DMS 273 treated with DMSO at 0.1 percent for 48 hours (cell line): ENCODE measurements at regions not wholly inside any gene's neighbourhood (a gene's known extent, or its start where the extent isn't known, plus 50 kb on each side); places are given as distances from the start of the nearest gene placed in this dataset.
A peak's percentile ranks its signal among the peaks of the same experiment; 100 is the strongest.

Experiments
- DNase-seq: peaks from one replicate; lab custom pipeline; 2025; lab: John Stamatoyannopoulos, UW

DNA sequence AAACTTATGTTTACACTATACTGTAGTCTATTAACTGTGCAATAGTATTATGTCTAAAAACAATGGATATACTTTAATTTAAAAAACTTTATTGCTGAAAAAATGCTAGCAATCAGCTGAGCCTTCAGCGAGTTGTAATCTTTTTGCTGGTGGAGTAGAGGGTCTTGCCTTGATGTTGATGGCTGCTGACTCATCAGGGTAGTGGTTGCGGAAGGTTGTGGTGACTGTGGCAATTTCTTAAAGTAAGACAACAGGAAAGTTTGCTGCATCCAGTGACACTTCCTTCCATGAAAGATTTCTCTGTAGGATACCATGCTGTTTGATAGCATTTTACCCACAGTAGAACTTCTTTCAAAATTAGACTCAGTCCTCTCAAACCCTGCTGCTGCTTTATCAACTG is 234.7 kb upstream of the CSF3R start:
- DNase-seq: no peak

DNA sequence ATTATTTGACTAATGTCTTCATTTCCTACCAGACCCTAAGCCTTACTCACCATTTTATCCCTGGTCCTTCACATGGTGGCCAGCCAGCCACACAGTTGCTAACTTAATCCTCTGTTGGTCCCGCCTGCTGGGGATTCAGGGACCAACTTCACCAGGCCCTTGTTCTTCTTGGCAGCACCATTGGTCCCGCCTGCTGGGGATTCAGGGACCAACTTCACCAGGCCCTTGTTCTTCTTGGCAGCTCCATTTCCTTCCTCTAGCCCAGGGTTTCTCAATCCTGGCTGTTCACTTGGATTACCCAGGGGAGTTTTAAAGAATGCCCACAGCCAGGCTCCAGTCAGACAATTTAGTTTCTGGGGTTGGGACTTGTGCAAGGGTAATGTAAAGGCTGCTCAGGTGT is 233.1 kb upstream of the CSF3R start:
- DNase-seq: no peak

DNA sequence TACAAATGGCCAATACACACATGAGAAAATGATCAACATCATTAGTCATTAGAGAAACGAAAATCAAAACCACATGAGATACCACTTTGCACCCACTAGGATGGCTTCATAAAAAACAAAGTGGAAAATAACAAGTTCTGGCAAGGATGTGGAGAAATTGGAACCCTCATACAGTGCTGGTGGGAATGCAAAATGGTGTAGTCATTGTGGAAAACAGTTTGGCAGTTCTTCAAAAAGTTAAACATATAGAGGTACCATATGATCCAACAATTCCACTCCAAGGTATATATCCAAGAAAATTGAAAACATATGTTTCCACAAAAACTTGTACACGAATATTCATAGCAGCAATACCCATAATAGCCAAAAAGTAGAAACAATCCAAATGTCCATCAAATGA is 231.6 kb upstream of the CSF3R start:
- no peak for DNase-seq

DNA sequence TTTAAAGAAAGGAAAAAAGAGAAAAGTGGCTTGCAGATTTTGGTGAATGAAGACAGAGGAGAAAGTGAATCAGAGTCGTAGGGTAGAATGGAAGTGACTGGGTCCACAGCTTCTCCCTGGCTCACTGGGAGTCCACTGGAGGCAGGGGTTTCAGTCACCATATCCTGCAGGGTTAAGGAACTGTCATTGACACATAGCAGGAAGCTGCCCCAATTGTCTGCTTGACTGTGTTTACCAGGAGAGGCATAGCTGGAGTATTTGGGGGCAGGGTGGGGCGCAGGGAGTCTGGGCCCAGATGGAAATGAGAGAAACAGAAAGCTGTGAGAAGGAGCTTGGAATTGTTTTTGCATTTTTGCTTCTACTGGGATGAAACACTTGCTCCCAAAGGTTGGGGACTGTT is 228.8 kb upstream of the CSF3R start:
- no peak for DNase-seq

DNA sequence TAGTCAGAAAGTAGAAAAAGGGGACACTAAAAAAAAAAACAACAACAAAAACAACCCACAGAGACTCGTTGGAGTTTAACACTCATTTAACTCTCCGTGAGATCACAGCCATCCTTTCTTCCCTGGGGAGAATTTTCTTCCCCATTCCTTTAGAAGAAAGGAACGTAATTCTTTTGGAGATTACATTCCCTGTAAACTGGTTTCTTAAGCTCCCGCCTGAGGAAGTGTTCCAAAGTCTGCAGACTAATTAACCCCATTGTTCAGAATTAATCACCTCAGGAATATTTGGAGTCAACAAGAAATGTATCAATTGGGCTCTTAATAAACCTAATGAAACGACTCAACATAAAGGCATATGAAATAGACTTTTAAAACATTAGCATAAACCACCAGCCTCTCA is 228.2 kb upstream of the CSF3R start:
- no peak for DNase-seq

DNA sequence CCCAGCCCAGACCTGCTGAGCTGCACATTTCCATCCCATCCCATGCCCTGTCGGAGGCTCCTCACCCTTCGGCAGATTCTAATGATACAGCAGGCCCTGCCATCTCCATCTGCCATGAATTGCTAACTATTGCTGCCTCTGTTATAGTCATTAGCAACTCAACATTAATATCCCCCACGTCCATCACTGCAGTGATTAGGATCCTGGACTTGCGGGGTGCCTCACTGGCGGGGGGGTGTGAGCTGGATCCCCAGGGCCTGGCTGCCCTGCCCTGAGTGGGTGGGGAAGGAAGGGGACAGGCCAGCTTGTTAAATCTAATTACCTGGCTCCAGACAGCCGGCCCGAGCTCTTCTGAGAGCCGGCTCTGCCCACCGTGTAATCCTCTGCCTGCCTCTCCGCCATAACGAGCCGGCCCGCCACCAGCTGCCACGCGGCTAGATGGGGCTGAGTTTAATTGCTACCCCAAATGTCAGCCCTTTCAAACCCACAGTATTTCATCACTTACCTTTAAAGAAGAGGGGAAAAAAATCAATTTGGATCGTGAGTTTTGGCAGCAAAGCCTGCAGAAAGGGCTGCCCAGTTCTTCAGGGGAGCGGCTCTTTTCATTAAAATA is 227.3 kb upstream of the CSF3R start:
- DNase-seq: peak; percentile 77

DNA sequence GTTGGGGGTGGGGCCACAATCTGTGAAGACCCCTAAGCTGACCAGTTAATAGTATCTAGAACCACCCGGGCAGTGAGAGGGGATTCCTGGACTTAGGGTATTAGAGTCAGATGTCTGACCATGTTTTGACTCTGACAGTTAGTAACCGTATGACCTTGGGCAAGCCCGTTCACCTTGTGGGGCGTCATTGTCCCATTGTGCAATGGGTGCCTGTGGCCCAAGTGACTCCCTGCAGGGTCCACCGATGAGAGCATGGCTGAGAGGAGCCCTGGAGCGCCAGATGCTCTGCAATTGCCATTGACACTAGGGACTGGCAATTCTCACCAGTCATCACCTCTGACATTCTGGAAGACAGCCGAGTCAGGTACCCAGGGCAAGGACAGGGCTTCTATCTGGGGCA is 225.9 kb upstream of the CSF3R start:
- DNase-seq: no peak

DNA sequence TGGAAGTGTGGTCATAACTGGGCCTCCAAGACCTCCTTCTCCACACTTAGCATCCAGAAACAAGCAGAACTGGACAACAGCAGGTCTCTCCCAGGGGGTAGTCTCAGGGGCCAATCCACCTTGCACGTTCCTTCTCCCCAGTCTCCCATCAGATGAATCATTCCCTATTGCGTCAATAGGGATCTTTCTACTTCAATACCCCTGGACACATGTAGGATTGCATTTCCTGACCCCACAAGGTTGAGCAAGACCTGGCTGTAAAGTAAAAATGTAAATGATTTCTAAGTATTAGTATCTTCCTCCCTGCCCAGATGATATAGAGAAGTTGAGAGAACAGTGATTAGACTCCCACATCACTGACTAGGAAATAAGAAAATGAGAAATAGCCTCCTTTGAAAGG is 224.5 kb upstream of the CSF3R start:
- DNase-seq: no peak

DNA sequence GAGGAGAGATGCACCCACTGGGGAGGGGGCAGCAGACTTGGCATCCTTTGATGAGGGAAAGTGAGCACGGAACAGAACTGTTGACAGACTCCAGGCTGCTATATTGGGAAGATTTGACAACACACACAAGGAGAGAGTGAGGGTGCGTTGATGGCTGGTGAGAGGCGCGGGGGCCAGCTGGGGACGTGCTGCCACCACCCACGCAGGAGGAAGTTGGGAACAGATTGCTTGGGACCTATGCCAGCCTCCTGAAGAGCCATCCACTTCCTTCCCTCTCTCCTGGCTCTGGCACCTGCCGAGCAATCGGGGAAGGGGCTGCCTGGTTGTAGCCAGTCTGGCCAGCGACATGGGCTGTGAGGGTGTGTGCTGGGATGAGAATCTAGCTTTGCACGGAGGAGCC is 223.7 kb upstream of the CSF3R start:
- peak; percentile 51 for DNase-seq

DNA sequence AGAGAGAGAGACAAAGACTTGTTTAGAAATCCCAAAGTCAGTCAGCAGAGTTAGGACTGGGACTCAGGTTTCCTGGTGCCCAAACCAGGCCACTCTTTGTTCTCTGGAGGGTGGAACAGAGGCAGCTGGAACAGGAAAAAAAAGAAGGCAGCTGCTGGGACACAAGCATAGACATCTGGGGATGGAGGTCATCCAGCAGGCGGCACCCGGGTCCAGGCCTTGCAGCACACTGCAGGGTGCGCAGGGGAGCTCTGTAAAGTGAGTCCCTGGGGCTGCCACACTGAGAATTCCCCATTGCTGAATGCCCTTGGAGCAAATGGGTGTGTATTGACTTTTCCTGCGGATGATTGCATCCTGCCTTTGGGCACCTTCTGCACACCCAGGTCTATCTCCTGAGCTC is 222.9 kb upstream of the CSF3R start:
- peak; percentile 64 for DNase-seq

DNA sequence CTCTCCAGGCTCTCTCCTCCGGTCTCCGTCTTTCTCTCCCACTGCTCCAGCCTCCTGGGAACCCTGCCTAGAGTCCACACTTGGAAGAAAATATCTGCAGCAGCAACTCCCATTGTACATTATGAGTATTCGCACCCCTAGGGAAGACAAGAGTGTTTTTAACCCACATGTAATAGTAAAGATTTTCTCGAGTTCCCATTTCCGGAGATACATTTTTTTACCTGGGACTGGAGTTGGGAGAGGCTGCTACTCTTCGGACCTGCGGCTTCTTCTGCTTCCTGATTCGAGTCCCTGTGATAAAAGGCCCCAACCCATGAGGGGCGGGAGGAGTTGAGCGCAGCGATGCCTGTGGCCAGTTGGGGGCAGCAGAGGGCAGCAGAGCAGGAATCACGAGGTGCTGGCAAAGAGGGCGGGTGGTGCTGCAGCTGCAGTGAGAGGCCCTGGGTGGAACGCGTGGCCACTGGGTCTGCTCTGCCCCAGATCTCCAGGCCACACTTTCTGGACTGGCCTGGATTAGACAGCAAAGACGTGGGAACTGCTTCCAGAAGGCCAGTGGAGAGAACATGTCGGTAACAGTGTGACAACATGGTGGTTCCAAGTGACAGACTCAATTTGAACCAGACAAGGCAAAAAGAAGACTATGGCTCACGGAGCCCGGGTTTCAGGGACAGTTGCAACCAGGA is 221.0 kb upstream of the CSF3R start:
- DNase-seq: peak; percentile 63

DNA sequence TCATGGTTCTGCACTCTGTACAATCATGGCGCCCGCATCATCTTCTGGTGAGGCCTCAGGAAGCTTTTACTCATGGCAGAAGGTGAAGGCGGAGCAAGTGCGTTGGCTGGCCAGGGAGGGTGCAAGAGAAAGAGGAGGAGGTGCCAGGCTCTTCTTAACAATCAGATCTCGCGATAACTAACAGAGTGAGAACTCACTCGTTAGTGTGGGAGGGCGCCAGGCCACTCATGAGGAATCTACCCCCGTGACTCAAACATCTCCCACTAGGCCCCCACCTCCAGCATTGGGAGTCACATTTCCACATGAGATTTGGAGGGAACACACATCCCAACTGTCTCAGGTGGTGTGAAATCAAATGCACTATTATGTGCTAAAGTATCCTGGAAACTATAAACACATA is 220.2 kb upstream of the CSF3R start:
- DNase-seq: no peak

DNA sequence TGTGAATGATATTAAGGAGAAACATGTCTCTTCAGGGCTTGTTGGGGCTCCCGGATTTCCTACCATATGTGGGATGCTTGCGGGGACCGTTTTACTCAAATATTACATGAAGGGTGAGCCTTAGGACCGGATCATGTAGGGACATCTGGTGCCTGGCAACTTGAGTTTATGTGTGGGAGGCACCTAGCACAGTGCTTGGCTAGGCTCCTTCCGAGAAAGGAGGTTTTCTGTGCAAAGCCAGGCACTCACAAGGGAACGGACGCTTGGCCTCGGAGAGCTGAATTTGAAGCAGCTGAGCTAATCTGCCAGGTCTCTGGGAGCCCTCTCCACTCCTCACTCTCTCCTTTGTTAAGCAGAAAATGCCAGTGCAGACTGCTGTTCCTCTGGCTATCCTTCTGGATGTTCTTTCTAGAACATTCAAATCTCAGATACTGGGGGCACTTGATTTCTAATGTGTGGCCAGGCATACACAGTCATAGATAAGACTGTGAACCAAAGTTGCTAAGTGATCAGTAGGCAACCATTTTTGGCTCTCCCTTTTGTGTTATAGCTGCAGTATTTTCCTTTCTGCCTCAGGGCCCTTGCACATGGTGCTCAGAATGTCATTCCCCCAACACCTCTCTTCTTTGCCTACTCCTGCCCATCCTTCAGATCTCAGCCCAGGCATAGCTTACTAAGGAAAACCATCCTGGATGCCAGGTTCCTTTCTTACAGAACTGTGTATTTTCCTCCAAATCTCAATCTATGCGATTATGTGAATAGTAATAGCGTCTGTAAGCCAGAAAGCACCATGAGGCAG is 216.6 kb upstream of the CSF3R start:
- peak; percentile 57 for DNase-seq

DNA sequence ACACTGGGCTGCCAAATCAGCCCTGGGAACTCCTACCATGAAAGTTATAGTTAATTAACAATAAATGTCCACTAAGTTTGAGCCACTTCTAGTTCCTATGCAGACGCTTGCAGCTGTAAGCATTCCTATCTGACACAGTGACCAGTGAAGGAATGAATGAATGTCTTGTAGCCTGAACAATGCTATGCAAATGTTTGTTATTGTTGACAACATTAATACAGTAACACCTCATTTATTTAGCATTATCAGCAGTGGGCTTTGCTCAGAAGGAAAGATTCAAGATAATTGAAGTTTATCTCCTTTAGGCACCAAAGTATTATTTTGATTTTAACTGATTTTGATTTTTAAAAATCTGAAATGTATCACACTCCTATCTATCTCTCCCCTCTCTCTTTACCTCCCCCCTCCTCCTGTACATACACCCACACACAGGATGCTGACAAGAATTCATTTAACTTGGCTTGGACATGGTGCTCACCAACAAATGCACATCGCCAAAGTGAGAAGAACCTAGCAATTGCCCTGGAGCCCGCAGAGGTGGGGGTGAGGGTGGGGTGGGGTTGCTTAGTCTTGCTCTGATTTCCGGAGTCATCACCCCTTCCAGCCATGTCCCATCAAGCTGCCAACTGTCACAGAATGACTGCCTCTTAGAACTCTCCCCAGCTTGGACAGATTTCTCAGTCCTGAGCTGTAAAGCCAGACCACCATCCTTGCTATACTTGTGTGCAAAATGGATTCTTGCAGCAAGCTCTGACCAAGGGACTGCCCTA is 215.3 kb upstream of the CSF3R start:
- DNase-seq: no peak

DNA sequence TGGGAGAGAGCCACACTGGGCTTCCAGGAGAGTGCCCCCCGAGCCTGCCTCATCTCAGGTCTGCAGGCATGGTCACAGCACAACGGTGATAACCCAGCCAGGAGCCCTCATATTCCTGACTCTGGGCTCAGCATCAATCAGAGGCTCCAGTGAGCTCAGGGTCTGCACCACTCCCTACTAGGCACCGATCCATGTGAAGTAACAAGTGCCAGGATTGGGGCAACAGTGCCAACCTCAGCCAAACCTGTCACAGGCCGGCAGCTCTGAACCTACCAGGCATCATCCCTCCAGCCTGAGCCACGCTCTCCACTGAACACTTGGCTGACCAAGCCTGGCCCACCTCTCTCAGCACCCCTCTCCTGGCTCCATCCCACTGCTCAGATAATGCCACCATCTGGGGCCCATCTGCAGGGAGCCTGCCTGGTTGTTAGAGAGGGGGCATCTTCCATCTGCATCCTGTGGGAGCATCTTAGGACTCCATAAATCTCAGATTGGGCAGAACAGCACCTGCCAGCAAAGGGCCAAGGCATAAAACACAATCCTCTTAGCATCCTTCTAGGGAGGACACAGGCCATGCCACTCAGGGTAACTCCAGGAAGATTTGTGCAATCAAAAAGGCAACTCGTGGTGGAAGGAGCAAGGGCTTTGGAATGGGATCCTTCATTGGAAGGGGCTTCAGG is 213.7 kb upstream of the CSF3R start:
- peak; percentile 74 for DNase-seq

DNA sequence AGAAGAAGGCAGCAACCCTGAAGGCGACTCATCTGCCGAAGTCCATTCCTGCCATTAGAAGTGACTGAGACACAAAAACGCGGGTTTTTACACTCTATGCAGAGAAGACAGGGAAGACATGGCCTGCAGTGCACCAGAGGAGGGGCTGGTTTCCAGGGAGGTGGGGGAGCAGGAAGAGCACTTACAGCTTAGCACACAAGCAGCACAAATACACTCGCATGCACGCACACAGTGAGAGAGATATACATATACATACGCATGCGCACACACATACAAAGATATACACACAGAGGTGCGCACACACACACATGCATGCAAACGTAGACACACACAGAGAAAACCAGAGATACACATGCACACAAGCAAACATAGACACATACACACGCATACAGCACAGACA is 210.9 kb upstream of the CSF3R start:
- DNase-seq: no peak

DNA sequence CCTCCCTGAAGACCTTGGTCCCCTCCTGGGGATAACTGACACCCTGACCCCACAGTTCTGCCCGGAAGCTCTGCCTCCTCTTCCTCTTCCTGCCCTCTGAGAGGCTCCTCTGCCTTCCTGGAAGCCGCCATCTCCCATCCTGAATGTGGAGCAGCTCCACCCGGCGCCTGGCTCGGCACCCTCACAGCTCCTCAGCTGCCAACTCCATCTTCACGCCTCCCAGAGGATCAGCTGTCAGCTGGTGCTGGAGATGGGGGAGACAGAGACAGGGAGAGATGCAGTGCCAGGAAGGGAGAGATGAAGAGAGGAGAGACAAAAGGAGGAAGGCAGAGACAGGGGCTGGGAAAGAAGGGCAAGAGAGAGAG is 210.4 kb upstream of the CSF3R start:
- DNase-seq: no peak

DNA sequence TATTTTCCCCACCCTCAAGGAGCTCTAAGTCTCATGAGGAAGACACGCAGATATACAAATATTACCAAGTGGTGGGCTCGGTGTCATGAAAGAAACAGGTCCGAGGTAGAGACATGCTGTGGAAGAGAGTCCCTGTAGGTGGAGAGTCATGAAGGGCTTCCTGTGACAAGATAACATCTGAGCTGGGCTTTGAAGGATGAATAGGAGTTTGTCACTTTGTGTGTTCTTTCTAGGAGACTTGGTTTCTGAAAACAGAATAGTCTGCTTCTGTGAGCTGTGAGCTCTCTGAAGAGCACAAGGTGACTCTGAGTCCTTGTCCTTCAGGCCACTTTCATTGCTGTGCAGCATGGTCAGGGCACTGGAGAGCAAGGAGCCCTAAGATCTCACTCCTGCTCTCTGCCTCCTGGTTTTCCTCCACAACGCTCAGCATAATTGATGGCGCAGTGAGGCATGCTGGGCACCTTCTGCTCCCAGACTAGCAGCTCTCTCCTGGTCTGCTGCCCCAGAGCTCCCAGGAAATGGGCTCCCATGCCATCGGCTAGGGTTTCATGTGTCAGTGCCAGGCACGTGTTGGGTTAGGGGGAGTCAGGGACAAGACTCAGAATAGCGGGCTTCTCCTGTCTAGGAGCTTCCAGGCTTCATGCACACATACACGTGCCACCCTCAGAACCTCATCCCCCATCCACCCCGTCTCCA is 209.9 kb upstream of the CSF3R start:
- no peak for DNase-seq

DNA sequence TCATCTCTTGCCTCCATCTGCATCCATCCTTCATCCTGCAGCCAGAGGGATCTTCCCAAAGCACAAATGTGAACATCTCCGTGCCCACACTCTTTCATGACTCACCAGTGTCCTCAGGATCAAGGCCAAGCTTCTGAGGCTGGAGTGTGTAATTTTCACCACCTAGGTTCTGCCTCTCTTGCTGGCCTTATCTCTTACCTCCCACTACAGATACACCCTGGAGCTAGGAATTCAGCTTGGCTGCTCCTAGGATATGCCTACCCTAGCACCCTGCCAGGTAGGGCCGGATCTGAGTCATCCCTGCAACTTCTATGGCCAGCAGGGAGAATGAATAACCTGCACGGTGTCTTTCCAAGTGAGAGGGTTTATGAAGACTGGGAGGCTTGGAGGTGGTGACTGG is 208.7 kb upstream of the CSF3R start:
- no peak for DNase-seq

DNA sequence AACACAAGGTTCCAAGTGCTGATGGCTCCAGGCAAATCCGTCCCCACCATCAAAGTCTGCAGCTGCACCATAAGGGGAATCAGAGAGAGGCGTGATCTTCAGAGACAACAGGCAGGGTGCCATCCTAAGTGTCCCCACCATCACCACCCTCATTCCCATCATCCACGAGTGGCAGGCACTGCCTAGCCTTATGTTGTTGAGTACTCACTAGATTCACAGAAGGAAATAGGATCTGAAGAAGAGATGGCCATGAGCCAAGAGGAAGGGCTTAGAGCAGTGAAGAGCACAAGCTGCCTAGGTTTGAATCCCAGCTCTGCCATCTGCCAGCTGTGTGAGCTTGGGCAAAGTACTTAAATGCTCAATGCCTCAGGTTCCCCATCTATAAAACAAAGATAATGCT is 207.3 kb upstream of the CSF3R start:
- DNase-seq: peak; percentile 60

DNA sequence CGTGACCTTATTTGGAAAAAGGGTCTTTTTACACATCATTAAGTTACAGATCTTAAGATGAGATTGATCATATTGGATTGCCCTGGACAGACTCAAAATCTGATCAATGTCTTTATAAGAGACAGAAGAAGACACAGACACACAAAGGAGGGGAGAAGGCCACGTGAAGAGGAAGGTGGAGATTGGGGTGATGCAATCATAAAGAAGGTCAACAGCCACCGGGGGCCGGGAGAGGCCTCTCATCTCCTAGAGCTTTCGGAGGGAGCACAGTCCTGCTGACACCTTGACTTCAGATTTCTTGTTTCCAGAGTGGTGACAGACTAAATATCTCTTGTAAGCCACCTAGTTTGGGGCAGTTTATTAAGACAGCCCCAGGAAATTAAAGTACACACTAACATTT is 204.6 kb upstream of the CSF3R start:
- DNase-seq: no peak
